Loucy (cell line): ENCODE measurements at regions not wholly inside any gene's neighbourhood (a gene's known extent, or its start where the extent isn't known, plus 50 kb on each side); places are given as distances from the start of the nearest gene placed in this dataset.

Source experiments
- H2AFZ ChIP-seq: fragments of 200-600 bp; sonication (generic); 2 replicates; pipeline ENCODE4 v1.6.0; 2016; ENCODE audit warnings: antibody characterized with exemption, mild to moderate bottlenecking, low read length, moderate library complexity
- H3F3A ChIP-seq: fragments of 200-600 bp; 2 replicates; pipeline ENCODE4 v1.6.0; 2016; ENCODE audit warnings: antibody characterized with exemption, low read depth, mild to moderate bottlenecking
- H3K27me3 ChIP-seq: fragments of 200-600 bp; sonication (generic); 2 replicates; pipeline ENCODE4 v1.6.1; 2014; ENCODE audit warnings: low read length, mild to moderate bottlenecking; ENCODE audit not compliant: insufficient read depth, poor library complexity, severe bottlenecking
- H3K36me3 ChIP-seq: fragments of 200-600 bp; sonication (generic); 2 replicates; pipeline ENCODE4 v1.6.1; 2016; ENCODE audit warnings: low read length; ENCODE audit not compliant: insufficient read depth
- H3K4me1 ChIP-seq: fragments of 200-600 bp; sonication (generic); 2 replicates; pipeline ENCODE4 v1.5.1; 2014; ENCODE audit warnings: low read length, mild to moderate bottlenecking; ENCODE audit not compliant: insufficient read depth, poor library complexity, severe bottlenecking
- H3K4me2 ChIP-seq: fragments of 200-600 bp; sonication (generic); 2 replicates; pipeline ENCODE4 v1.6.0; 2014; ENCODE audit warnings: antibody characterized with exemption, low read length, low read depth, mild to moderate bottlenecking; ENCODE audit not compliant: poor library complexity, severe bottlenecking
- H3K4me3 ChIP-seq: fragments of 200-600 bp; sonication (generic); 2 replicates; pipeline ENCODE4 v1.5.1; 2014; ENCODE audit warnings: low read length, mild to moderate bottlenecking, mixed read lengths; ENCODE audit not compliant: poor library complexity, severe bottlenecking
- H3K79me2 ChIP-seq: fragments of 200-600 bp; sonication (generic); 2 replicates; pipeline ENCODE4 v1.6.1; 2014; ENCODE audit warnings: low read length; ENCODE audit not compliant: insufficient read depth
- H3K9ac ChIP-seq: fragments of 200-600 bp; sonication (generic); 2 replicates; pipeline ENCODE4 v1.6.0; 2014; ENCODE audit warnings: mild to moderate bottlenecking, low read depth, low read length, moderate library complexity; ENCODE audit not compliant: poor library complexity, severe bottlenecking
- H3K9me2 ChIP-seq: fragments of 200-600 bp; sonication (generic); replicated peaks from 2 replicates; pipeline ENCODE4 v1.6.1; 2016; ENCODE audit warnings: low read depth, low read length, mixed read lengths
- H3K9me3 ChIP-seq: fragments of 200-600 bp; sonication (generic); 2 replicates; pipeline ENCODE4 v1.6.1; 2014; ENCODE audit warnings: mild to moderate bottlenecking, antibody characterized with exemption, low read length, low read depth; ENCODE audit not compliant: insufficient read depth
- H4K20me1 ChIP-seq: fragments of 200-600 bp; sonication (generic); 2 replicates; pipeline ENCODE4 v1.6.0; 2014; ENCODE audit warnings: antibody characterized with exemption, low read length, mild to moderate bottlenecking; ENCODE audit not compliant: insufficient read depth, poor library complexity, severe bottlenecking
- CTCF ChIP-seq: fragments of 200-600 bp; sonication (generic); conservative IDR thresholded peaks from 2 replicates; pipeline ENCODE4 v1.5.1; 2014; ENCODE audit warnings: mild to moderate bottlenecking, antibody characterized with exemption, low read length
- EZH2phosphoT487 ChIP-seq: fragments of 200-600 bp; IDR thresholded peaks from 2 replicates; pipeline ENCODE4 v1.6.1; 2018; ENCODE audit warnings: antibody characterized with exemption, mild to moderate bottlenecking, moderate library complexity, borderline replicate concordance

- TF ChIP-seq CTCF (no peak), EZH2phosphoT487 (no peak)
- Histone ChIP-seq H3K9me3 (no peaks in the 10 kb centered on the region), H3K4me3 (no peak overlapping the region), H4K20me1 (no peaks in the 10 kb centered on the region), H3K27me3 (no peaks in the 10 kb centered on the region), H3K4me2 (no peak overlapping the region), H3K36me3 (no peaks in the 10 kb centered on the region), H3K79me2 (no peaks in the 10 kb centered on the region), H3K9ac (no peak overlapping the region), H3F3A (no peaks in the 10 kb centered on the region), H3K4me1 (peaks cover 7% of the 10 kb centered on the region), H2AFZ (no peak overlapping the region), H3K9me2 (no peaks in the 10 kb centered on the region)
Observed at GRCh38 chr13:76683854-76684253, 202.4 kb downstream of the KCTD12 start.

GRCh38 chr13:76683168-76683567 lies 203.0 kb downstream of the KCTD12 start:
- H3K4me3 ChIP-seq: no peak overlapping the region
- H3K9me3 ChIP-seq: no peaks in the 10 kb centered on the region
- H3K27me3 ChIP-seq: no peaks in the 10 kb centered on the region
- no peaks in the 10 kb centered on the region for H3K36me3 ChIP-seq
- no peaks in the 10 kb centered on the region for H3K79me2 ChIP-seq
- H3K9me2 ChIP-seq: no peaks in the 10 kb centered on the region
- no peak for TF ChIP-seq CTCF
- peaks cover 7% of the 10 kb centered on the region for H3K4me1 ChIP-seq
- H4K20me1 ChIP-seq: no peaks in the 10 kb centered on the region
- H2AFZ ChIP-seq: no peak overlapping the region
- H3K4me2 ChIP-seq: no peak overlapping the region
- no peak overlapping the region for H3K9ac ChIP-seq
- H3F3A ChIP-seq: no peaks in the 10 kb centered on the region

- no peaks in the 10 kb centered on the region for H3K9me3 ChIP-seq
- H3K4me1 ChIP-seq: no peaks in the 10 kb centered on the region
- H2AFZ ChIP-seq: no peak overlapping the region
- no peaks in the 10 kb centered on the region for H3K27me3 ChIP-seq
- TF ChIP-seq CTCF (no peak), EZH2phosphoT487 (no peak)
- no peaks in the 10 kb centered on the region for H3K9me2 ChIP-seq
- H3F3A ChIP-seq: no peaks in the 10 kb centered on the region
- no peak overlapping the region for H3K4me2 ChIP-seq
- no peaks in the 10 kb centered on the region for H3K36me3 ChIP-seq
- H4K20me1 ChIP-seq: no peaks in the 10 kb centered on the region
- no peak overlapping the region for H3K9ac ChIP-seq
- no peak overlapping the region for H3K4me3 ChIP-seq
- H3K79me2 ChIP-seq: no peaks in the 10 kb centered on the region
Observed at GRCh38 chr13:76680112-76680511, 206.1 kb downstream of the KCTD12 start.
